ENCODE measurements at regions not wholly inside any gene's neighbourhood (a gene's known extent, or its start where the extent isn't known, plus 50 kb on each side); places are given as distances from the start of the nearest gene placed in this dataset.
A peak's percentile ranks its signal among the peaks of the same experiment; 100 is the strongest.

DNA sequence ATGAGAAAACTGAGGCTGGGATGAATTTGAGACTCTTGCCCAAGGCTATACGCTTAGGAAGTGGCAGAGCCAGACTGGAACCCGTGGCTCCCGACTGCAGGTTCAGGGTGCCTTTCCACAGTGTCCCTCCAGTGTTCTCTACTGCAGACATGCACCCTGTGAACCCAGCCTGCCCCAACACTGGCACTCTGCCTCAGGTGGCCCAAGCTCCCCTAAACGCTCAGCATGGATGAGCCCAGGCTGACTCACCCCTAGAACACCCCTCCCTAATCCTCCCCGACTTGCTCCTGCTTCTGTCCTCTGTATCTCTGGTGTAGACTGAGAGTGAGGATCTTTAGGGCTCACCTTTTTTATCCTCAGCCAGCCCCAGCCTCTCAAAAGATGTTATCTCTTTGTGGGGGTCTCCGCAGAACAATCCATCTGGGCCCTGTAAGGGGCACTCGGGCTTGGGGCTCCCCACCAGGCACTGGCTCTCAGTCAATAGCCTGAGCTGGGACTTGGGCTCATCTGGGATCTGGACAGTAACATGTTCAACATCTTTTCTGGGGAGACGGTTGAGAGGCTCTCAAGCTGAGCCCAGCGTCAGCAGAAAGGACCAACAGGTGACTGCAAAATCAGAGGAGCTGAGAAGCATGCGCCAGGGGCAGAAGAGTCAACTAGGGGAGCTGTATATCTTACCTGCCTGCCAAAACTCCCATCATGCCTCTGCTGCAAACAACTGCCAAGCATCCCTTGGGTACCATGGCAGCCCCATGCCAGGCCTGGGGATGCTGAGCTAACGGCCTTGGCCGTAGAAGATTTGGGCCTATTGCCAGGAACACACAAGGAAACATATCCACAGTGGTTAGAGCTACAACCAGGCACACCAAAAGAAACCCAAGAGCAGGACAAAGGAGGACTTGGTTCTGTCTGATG lies 176.2 kb downstream of the BUD13 start:
- no peak for DNase-seq

GRCh38 chr11:116595305-116595880 lies 177.4 kb downstream of the BUD13 start:
- no peak for DNase-seq

DNA sequence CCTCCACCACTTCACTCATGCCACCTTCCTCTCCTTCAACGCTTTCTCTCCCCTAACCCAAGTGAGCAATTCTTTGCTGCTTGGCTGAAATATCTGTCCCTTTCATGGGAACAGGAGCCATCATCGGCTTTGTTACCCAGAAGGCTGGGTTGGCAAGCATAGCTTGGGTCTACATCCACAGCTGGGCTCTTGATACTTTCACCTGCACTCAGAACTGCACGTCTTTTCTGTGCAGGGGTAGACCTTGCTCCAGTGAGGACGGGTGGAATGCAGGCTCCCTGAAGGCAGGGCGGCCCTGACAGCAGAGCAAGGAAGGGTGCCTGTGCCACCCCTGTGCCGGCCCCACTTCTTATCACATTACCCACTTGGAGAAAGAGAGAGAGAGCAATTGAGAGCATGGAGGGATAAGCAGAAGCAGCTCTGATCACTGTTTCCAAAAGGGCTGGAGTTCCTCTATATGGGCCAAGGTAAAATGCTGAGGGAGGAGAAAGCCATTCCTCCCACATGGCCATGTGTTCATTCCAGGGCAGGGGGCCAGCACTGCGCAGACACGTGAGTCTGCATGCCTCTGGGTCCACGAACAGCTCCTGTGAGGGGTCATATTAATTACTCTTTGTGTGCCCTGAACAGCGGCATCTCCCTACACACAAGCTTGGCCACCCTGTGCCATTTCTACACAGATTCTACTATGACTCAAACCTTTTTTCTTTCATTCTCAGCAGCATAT lies 181.8 kb downstream of the BUD13 start:
- no peak for DNase-seq

DNA sequence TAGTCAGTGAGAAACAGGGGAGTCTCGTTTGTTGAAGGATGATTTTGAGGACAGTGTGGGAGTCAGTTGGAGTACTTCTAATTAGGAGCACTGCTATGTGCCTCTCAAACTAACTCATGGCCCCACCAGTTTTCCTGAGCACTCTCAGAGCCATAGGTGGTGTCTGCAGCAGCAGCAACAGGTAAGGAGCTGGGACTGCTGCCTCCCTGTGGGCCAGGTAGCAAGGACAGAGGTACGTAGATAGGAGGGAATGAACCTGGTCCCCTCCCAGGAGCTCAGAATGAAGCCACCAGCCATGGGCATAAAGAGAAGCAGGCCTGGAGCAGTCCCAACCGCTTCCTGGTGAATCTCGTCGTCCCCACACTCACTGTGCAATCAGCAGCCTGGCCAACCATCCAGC lies 183.4 kb downstream of the BUD13 start:
- DNase-seq, result no peak

- no peak for DNase-seq
Measured at GRCh38 chr11:116586392-116586791, 186.4 kb downstream of the BUD13 start.

DNA sequence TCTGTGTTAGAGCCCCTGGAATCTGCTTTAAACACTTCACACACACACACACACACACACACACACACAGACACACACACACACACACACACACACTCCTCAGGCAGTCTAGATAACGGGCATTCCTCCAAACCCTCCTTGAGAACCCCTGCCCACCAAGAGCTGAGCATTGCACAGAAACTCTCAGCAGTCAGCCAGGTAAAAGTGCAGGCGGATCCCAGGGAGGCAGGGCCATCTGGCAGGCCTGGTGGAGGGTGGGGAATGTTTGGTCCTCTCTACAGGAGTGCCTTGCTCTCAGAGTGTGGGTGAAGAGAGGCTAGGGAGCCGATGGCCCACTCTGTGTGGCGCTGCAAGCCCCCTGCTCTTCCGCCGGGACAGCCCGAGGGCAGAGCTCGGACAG lies 190.2 kb downstream of the BUD13 start:
- no peak for DNase-seq

- DNase-seq, result no peak
Measured at GRCh38 chr11:116581349-116581748, 191.4 kb downstream of the BUD13 start.

DNA sequence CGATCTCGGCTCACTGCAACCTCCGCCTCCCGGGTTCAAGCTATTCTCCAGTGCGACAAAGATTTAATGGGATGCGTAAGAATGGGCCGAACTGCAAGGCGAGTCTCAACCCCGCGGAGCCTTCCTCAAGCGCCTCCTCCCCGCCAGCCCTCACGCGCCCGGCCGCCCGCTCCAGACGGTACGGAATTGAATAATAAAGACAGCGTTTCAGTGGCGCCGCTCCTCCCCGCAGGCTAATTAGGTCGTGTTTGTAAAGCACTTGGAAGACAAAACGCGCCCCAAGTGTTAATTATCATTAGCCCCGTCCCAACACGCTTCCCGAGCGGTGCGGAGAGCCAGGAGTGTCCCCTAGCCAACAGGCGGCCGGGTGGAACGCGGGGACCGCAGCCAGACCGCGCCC lies 192.0 kb downstream of the BUD13 start:
- no peak for DNase-seq

- no peak for DNase-seq
Measured at GRCh38 chr11:116579857-116580727, 192.7 kb downstream of the BUD13 start.

- DNase-seq, result no peak
Measured at GRCh38 chr11:116579031-116579653, 193.6 kb downstream of the BUD13 start.

GRCh38 chr11:116577956-116578355 lies 194.8 kb downstream of the BUD13 start:
- DNase-seq, result no peak

GRCh38 chr11:116577273-116577672 lies 195.5 kb downstream of the BUD13 start:
- no peak for DNase-seq

DNA sequence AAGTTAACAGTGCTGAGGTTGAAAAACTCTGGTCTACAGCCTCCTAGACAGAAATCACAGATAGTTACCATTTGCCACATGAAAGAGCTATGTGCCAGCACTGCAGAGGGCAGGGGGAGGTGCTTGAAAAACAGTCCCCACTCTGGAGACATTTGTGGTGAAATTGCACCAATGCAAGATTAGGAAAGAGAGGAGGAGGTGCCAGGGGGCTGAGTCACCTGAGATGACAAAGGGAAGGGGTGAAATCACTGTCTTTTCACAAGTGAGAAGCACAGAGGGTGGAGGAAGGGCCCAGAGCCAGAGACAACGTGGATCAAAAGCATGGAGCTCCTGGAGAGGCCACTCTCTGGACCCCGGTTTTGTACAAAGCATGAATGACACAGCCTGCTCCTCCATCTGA lies 196.3 kb downstream of the BUD13 start:
- no peak for DNase-seq

DNA sequence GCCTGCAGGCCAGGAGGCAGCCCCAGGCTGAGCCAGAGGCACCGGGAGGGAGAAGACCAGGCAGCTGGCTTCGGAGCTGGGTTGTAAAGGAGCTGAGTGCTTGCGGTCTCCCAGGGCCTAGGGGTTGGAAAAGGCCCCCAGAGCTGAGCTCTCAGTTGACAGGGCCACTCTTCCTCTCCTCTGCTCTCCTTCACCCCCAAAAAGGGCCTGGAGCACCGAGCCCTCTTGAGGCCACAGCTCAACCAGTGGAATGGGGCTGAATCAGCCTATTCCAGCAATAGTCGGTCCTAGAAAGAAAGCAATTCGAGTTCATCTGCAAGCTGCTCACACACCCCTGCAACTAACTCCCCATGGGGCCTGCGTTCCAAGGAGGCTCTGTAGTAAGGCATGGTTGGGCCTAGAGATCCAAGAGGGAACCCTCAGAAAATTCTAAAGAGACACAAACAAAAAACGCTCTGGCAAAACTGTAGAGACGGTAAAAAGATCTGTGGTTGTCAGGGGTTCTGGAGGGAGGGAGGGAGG lies 205.0 kb downstream of the BUD13 start:
- DNase-seq, result no peak

- DNase-seq, result peak; percentile 6
Measured at GRCh38 chr11:116563712-116564047, 209.1 kb downstream of the BUD13 start.

DNA sequence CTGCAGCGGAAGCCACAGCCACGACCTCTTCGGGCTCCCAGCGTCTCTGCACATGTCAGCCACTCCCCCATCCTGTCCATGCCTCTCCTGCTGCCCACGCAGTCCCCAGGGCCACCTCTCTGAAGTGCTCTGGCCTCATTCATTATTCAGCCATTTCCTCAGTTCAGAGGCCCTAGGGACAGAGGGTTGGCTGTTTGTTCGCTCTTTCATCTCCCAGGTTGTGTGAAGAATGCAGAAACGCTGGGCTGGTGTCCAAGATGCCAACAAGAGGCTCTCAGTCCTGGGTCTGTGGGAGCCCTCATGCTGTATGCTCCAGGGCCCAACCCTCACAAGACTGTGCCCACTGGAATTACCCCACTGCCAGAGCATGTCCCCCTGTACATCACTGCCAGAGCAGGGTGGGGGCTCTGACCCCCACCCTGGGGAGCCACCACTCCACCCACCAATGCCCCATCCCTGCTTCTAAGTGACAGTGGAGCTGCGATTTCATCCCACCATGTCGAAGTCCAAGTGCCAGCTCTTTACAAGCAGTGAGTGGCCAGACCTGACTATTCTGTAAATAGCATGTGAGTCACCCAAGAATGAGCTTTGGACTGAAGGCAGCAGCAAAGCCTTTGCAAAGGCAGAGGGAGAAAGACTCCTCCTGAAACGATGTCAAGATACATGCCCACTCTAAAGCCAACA lies 209.6 kb downstream of the BUD13 start:
- no peak for DNase-seq

- no peak for DNase-seq
Measured at GRCh38 chr11:116560589-116560988, 212.2 kb downstream of the BUD13 start.

- no peak for DNase-seq
Measured at GRCh38 chr11:116558504-116559211, 214.1 kb downstream of the BUD13 start.

GRCh38 chr11:116557282-116557681 lies 215.5 kb downstream of the BUD13 start:
- DNase-seq, result no peak

DNA sequence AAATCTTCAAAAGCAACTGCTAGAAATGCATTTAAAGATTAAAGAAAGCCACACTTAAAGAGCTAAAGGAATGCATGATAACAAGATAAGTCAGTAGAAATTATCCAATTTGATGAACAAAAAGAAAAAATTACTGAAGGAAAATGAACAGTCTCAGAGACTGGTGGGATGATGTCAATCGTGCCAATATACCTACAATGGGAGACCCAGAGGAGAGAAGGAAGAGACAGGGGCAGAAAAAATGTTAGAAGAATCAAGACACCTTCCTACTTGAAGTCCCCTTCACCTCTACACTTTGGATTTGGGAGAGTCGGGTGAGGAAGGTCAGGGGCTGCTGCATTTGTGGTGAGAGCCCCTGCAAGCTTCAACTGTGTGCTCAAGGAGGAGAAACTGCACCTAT lies 216.3 kb downstream of the BUD13 start:
- no peak for DNase-seq

- no peak for DNase-seq
Measured at GRCh38 chr11:116553482-116553881, 219.3 kb downstream of the BUD13 start.

All from hematopoietic multipotent progenitor cell treated with erythropoietin and hydrocortisone succinate and interleukin-3 and kit ligand, for 6 days (in vitro differentiated cells).